ENCODE measurements at regions not wholly inside any gene's neighbourhood (a gene's known extent, or its start where the extent isn't known, plus 50 kb on each side); places are given as distances from the start of the nearest gene placed in this dataset.

GRCh38 chr5:9889511-9889910, 259.4 kb upstream of the TAS2R1 start:
- in situ Hi-C loops (cut with HindIII; ENCODE audit: extremely low pct_ligation_motif_present, low pct_unique_long_range_greater_than_20kb) (no loop called here), intact Hi-C loops (cut with micrococcal nuclease; ENCODE audit: unreplicated experiment) (no loop called here)
- FAIRE-seq = no peak
- peaks cover 0 to 6% of the 10 kb centered on the region in 2 experiments; a peak in 2 of 5 replicates for H3K27me3 ChIP-seq (ENCODE audit: control insufficient read depth in 1 of 2, insufficient read depth in 2 of 2, low read length in 2 of 2)
- no peaks in the 10 kb centered on the region for H3K9me3 ChIP-seq (ENCODE audit: low read length)
- H3K9ac ChIP-seq (ENCODE audit: insufficient read depth, low read depth, low read length) = no peak overlapping the region
- H4K20me1 ChIP-seq (ENCODE audit: insufficient read depth, low read length) = no peaks in the 10 kb centered on the region
- WGBS (ENCODE audit: low lambda C conversion rate) = 15% methylated on average over 4 of the region's 4 CpGs
- no peak for TF ChIP-seq MIER3 (CRISPR knock-in tag; IDR thresholded peaks at IDR 0.05; ENCODE audit: borderline replicate concordance)
- TF ChIP-seq CSRNP2 (CRISPR knock-in tag; conservative IDR thresholded peaks at IDR 0.05; ENCODE audit: low read depth) = no peak
- no peak for TF ChIP-seq ZNF713 (CRISPR knock-in tag; IDR thresholded peaks at IDR 0.05)
- no peak for TF ChIP-seq KDM2A (CRISPR knock-in tag; IDR thresholded peaks at IDR 0.05; ENCODE audit: borderline replicate concordance, low read depth)
- no peak for TF ChIP-seq SYNCRIP (IDR thresholded peaks at IDR 0.05; ENCODE audit: insufficient read depth, low read depth, low read length)
- TF ChIP-seq ZNF660 (CRISPR knock-in tag; IDR thresholded peaks at IDR 0.05; ENCODE audit: borderline replicate concordance, low read depth) = no peak
- no peak for TF ChIP-seq BORCS8-MEF2B (CRISPR knock-in tag; IDR thresholded peaks at IDR 0.05)
- no peak for TF ChIP-seq NCOA5 (CRISPR knock-in tag; IDR thresholded peaks at IDR 0.05)
- no peak for TF ChIP-seq E2F5 (CRISPR knock-in tag; conservative IDR thresholded peaks at IDR 0.05)
- no peak for TF ChIP-seq ZNF83 (CRISPR knock-in tag; IDR thresholded peaks at IDR 0.05; ENCODE audit: borderline replicate concordance)
- TF ChIP-seq ZNF747 (CRISPR knock-in tag; IDR thresholded peaks at IDR 0.05; ENCODE audit: borderline replicate concordance) = no peak
- no peak for TF ChIP-seq ZNF136 (CRISPR knock-in tag; IDR thresholded peaks at IDR 0.05; ENCODE audit: low read depth)
- no peak for TF ChIP-seq NCOA2 (CRISPR knock-in tag; IDR thresholded peaks at IDR 0.05)
- TF ChIP-seq SNAPC5 (CRISPR knock-in tag; IDR thresholded peaks at IDR 0.05; ENCODE audit: borderline replicate concordance) = no peak
- no peaks in the 10 kb centered on the region for H3K36me3 ChIP-seq (replicated peaks in 1 of 2; ENCODE audit: control insufficient read depth in 1 of 2, insufficient read depth in 2 of 2, low read length in 2 of 2)
- H3K4me3 ChIP-seq (replicated peaks in 1 of 3; ENCODE audit: insufficient read depth in 1 of 3, low read depth in 2 of 3, low read length in 3 of 3) = no peak overlapping the region
- ATAC-seq = no peak
- no peaks in the 10 kb centered on the region for H3K4me1 ChIP-seq (ENCODE audit: insufficient read depth, low read length)
- H2AFZ ChIP-seq (ENCODE audit: low read length) = no peak overlapping the region
- no peaks in the 10 kb centered on the region for H3K79me2 ChIP-seq (ENCODE audit: insufficient read depth, low read length)
- CTCF ChIA-PET (ENCODE audit: low intra/inter-chr PET ratio, low total read pairs) = no interaction called here
- H3K4me2 ChIP-seq (ENCODE audit: low read depth, low read length) = no peak overlapping the region
- POLR2A ChIA-PET = no interaction called here
- no peak overlapping the region for H3K27ac ChIP-seq (ENCODE audit: extremely low read length, insufficient read depth, low read length)
- BruUV-seq (replicated peaks) = no TSS peak
- DNase-seq (ENCODE audit: low spot score) = no peak
